Keratinocyte (primary cell): ENCODE measurements at regions not wholly inside any gene's neighbourhood (a gene's known extent, or its start where the extent isn't known, plus 50 kb on each side); places are given as distances from the start of the nearest gene placed in this dataset.

ENCODE experiments used
- CTCF ChIP-seq, 3 experiments: IDR thresholded peaks in 1 of 3; conservative IDR thresholded peaks in 1 of 3; optimal IDR thresholded peaks in 1 of 3; 2 replicates in 2 of 3; 3 replicates in 1 of 3; pipeline versions ENCODE3 to v1.5.1; 2011; ENCODE audit warnings: low read length in 3 of 3, mild to moderate bottlenecking in 3 of 3, moderate library complexity in 2 of 3, control low read depth in 1 of 3, inconsistent platforms in 1 of 3; ENCODE audit not compliant: insufficient read depth in 2 of 3; ENCODE audit errors: extremely low read depth in 1 of 3
- EZH2 ChIP-seq: IDR thresholded peaks from one replicate; pipeline ENCODE4 v1.6.1; 2012; ENCODE audit warnings: inconsistent platforms, mild to moderate bottlenecking, low read length, moderate library complexity

- TF ChIP-seq CTCF (optimal IDR thresholded peaks at IDR 0.05 in 1 of 3, IDR thresholded peaks at IDR 0.05 in 1 of 3, conservative IDR thresholded peaks at IDR 0.05 in 1 of 3; ENCODE audit: extremely low read depth in 1 of 3, insufficient read depth in 2 of 3, low read length in 3 of 3) (no peak), EZH2 (no peak)
Measured at GRCh38 chr10:44564361-44564760, 179.5 kb upstream of the CXCL12 start.
